NCI-H345 treated with DMSO at 0.1 percent for 48 hours (cell line): ENCODE measurements at regions not wholly inside any gene's neighbourhood (a gene's known extent, or its start where the extent isn't known, plus 50 kb on each side); places are given as distances from the start of the nearest gene placed in this dataset.

Source experiments
- DNase-seq: peaks from one replicate; lab custom pipeline; 2025; ENCODE audit not compliant: unreplicated experiment; lab: John Stamatoyannopoulos, UW

DNA sequence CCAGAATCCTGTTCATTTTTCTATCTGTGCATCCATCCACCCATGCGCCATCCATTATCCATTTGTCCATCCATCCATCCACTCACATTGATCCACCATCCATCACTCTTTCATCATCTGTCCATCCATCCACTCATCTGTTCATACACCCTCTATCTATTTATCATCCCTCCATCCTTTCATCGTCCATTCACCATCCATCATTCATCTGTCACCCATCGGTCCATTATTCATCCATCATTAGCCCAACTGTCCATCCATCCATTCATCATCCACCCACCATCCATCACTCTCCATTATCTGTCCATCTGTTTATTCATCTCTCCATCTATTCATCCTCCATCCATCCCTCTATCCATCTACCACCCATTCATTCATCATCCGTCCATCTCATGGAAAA, 125.7 kb upstream of the TMPRSS2 start:
- no peak for DNase-seq

DNA sequence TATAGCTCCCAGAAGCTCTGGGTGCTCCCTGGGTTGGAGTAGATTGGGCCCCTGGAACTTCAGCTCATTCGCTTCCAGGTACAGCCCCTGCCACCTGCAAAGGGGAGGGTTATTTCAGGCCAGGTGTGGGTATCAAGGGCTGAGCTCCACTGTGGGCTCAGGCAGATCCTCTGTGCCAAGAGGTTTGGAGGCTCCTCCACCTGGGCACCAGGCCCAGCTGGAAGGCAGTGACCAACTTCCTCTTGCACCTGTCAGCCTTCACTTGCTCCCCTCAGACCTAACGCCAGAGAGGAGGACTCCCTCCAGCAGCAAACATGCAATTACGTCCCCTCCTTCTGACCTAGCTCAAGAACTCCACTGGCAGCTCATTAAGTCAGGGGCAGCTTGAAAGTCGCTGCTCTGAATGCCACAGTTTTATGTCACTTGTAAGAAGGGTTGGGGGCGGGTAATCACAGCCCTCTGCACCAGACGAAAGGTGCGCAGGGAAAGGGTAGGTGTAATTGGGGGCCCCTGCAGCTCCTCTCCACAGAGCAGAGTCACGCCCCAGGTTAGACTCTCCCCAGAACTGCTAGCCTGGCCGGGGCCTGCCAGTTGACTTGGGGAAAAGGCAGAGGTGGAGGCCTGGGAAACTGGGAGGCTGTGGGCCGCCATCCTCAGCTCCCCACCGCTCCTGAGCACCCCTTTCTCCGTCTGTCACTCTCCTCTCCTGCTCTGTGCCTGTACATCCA, 125.0 kb upstream of the TMPRSS2 start:
- DNase-seq, result no peak

DNA sequence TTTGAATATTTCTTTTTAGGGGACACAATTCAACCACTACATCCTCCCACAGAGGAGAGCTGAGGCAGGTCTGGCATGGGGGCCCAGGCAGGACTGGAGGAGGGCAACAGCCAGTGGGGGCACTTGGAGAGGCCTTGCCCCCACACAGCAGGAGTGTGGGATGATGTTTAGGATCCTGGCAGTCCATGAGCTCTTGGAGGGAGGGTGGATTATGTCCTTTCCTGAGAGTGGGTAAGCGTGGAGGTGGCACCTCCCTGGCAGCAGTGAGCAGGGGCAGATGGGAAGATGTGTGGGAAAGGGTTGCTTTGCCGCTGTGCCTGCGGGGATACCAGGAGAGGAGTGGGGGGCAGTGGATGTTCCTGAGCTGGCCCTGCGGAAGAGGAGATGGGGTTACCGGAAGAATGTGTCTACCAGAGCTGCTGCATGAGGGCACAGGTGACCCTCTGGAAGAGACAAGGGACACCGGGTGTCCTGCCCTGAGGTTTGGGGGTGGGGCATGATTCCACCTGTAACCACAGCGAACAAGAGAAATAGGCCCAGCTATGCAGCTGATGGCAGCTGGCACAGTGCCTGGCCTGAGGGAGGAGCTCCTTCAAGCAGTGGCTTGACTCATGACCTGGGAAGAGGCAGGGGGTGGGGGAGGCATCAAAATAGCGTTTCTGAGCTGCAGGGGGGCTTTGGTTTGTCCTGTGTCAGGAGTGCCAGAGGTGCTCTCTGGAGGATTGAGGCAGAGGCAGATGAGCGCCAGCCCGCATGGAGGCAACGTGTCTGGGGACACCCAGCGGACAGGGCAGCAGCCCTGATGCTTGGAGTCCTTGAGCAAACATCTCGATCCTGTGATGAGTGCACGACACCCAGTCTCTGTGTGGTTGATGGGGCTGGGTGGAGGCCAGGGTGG, 123.9 kb upstream of the TMPRSS2 start:
- peak; percentile 47 for DNase-seq

DNA sequence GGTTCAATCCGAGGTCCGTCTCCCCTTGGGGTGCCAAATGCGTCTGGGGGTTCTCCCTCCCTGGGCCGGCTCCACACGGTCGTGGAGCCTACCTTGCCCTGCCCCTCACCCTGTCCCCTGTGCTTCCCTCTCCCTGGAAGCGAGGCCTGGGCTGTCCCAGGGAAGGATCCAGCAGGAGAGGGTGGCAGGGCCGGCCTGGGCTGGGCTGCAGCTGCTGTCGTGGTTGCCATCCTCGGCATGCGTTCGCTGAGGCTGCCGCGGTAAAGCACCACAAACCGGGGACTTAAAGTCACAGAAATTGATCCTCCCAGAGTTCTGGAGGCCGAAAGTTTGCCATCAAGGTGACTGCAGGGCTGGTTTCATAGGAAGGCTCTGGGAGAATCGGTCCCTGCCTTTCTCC, 123.0 kb upstream of the TMPRSS2 start:
- no peak for DNase-seq

DNA sequence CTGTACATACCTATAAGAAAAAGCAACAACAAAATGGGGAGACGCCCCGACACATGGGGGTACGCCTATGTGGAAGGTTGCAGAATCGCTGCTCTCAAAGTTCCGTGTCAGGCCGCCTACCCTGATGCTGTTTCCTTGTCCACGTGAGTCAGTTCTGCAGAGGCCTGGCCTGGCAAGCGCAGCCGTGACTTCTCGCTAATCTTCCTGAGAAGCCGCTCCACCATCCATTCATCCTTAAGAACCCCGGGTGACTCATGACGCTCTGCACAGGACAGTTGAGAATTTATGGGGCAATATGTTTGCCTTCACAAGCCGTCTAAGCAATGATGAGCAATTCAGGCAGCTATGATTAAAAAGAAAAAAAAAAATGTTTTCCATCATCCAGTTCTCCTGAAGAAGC, 122.3 kb upstream of the TMPRSS2 start:
- no peak for DNase-seq

DNA sequence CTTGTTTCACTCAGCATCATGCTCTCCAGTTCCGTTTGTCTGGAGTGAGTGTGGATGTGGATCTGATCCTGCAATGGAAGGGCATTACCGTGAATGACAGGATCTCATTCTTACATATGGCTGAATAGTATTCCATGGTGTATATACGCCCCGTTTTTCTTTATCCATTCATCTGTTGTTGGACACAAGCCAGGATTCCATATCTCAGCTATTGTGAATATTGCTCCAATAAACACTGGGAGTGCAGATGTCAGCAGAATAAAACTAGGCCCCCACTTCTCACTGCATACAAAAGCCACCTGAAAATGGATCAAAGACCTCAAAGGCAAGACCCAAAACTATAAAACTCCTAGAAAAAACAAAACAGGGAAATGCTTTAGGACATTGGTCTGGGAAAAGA, 120.3 kb upstream of the TMPRSS2 start:
- DNase-seq, result no peak

DNA sequence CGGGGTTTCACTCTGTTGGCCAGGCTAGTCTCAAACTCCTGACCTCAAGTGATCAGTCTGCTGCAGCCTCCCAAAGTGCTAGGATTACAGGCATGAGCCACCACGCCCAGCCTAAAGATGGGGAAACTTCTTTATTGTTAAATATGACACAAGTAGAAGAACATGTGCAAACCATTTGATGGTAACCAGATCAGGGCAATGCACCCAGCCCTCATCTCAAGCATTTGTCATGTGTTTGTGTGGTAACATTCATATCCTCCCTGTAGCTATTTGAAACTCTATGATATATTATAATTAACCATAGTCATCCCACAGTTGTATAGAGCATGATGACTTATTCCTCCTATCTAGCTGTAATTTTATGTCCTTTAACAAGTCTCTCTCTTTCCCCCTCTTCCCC, 119.5 kb upstream of the TMPRSS2 start:
- DNase-seq, result no peak

DNA sequence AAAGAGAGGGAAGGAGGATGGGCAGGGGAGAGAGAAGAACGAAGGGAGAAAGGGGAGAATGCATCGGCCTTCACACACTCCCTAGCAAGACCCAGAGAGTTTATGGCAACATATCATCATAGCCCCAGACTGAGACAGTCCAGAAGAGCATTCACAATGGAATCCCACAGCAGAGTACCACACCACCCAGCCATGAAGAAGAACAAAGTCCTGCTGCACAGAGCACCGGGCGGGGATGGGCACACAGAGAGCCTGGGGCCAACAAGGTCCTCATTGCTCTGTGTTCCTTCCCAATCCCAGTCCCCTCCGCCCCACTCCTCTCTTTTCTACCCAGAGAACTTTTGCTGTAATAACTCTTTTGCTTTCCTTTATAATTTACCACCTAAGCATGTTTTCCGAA, 118.1 kb upstream of the TMPRSS2 start:
- no peak for DNase-seq

DNA sequence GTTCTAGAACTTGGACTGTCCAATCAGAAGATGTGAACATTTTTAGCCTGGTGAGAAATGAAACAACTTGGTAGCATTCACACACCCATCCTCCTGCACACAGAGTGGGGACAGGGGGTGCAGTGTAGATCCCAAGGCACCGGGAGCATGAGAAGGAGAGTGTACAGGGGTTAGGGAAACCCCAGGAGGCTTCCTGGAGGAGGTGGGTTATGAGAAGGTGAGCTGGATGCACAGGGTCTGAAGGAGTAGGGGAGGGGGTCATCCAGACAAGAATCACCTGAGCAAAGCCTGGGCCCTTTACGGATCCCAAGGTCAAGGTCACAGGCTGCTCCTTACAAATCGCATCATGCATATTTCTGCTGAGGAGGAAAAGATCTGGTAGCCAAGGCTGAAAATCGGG, 117.5 kb upstream of the TMPRSS2 start:
- no peak for DNase-seq

DNA sequence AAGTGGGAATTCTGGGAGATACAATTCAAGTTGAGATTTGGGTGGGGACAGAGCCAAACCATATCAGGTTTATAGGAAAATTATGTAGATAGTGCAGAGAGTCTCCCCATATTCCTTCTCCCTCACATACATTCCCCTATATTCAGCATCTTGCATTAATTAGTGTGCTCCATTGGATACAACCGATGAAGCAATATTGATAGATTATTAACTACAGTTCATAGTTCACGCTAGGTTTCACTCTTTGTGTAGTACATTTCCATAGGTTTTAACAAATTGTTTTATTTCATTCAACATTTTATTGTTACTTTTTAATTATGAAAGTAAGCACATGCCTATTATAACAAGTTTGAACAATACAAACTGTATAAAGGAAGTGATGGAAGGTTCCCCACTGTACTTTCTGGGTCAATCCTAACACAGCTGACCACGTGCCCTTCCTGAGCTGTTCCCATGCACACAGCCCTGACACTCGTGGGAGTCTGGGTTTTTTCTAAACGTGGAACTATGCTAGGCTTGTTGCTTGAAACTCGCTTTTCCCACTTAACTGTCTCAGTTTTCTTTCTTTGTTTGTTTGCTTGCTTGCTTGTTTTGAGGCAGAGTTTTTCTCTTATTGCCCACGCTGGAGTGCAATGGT, 116.8 kb upstream of the TMPRSS2 start:
- no peak for DNase-seq

DNA sequence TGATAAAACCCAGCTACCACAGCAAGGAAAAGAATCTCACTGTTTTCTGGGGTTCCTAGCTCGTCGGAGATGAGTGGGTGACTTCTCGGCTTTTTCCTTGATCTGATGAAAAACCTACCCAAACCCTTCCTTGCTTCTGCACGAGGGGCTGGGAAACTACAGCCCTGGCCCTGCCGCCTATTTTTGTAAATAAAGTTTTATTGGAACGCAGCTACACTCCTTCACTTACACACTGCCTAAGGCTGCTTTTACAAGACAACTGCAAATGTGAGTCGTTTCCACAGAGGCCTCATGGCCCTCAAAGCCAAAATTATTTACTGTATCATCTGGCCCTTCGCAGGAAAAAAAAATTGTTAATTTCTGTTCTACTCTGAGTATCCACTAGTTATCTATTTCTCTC, 116.0 kb upstream of the TMPRSS2 start:
- DNase-seq, result no peak

DNA sequence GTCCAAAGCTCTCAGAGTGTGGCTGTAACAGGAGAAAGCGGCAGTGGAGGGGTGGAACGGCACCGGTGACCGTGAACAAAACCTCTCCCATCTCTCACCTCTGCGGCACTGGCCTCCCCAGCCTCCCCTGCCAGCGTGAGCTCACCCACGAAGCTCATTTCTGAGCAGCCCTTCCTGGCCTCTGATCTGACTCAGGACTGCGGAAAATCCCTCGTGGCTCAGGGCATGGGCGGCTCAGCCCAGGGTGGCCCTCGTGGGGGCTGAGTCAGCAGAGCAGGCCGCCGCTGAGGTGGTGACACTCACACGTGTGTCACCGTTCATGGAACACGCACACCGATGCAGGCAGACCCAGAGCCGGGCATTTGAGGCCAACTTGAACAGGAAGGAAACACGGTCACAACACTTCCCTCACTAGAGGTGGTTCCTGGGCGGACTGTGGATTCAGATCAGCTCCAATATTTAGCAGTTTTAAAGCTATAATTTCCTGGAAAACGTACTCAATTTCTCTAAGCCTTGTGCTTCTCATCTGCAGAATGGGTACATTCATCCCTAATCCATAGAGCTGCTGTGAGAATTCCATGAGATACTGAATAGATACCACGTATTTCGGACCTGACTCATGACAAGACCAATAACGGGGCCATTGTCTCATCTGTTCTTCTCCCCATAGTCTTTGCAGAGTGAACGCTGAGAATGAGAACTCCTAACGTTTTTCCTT, 115.0 kb upstream of the TMPRSS2 start:
- DNase-seq, result no peak

DNA sequence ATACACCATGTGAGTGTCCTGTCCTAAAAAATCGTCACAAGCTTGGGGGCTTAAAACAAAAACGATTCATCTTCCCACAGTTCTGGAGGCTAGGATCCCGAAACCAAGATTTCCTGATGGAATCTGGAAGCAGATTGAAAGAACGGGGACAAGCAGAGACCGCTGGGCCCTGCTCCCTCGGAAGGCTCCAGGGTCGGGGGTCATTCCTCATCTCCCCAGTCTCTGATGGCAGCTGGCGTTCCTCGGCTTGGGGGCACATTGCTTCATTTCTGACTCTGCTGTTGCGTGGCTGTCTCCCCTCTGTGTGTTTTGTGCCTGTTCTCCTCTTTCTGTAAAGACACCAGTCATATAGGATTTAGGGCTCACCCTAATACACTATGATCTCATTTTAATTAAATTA, 114.2 kb upstream of the TMPRSS2 start:
- no peak for DNase-seq

DNA sequence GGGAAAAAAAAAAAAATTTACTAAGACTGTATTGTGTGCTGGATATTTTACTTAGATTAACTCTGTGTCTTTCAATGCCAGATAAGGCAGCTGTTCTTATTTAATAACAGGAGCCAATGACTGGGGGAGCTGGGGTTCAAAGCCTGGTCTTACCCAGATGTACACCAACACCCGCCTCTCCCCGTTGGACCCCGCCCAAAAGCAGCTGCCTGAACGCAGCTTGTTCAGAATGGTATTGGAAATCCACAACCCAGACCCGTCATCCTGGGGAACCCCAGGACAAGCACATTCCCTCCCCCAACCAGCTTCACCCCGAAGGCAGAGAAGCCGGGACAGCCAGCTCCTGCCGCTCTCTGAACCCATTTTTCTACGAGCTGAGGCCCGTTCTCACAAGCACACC, 113.6 kb upstream of the TMPRSS2 start:
- no peak for DNase-seq

DNA sequence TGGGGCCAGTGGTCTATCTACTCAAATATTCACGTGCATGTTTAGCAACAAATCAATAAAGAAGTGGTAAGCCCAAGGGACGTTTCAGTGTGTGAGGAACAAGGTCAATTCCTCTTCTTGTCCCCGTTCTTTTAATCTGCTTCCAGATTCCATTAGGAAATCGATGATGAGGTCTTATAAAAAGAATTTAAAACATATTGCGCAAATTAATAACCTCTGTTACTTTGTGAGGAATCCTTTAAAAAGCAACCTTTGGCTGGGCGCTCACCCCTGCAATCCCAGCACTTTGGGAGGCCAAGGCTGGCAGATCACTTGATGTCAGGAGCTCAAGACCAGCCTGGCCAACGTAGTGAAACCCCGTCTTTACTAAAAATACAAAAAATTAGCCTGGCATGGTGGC, 113.0 kb upstream of the TMPRSS2 start:
- DNase-seq, result no peak

DNA sequence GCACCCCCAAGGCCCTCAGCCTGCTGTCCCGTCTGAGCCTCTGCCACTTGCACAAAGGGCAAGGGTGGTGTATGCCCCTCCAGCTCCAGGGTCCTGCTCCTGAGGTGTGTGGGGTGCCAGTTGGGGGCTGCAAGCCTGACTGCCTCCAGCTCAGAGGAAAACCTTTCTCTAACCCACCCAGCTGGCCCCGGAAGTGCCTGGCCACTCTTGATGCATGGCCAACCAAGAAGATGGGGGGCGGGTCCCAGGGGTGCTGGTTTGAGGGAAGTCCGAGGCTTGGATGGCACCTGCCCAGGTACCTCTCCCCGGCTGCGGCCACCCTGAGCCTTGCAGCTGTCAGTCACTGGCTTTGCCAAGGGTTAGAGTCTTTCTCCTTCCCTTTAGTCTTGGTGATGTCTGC, 112.6 kb upstream of the TMPRSS2 start:
- no peak for DNase-seq

DNA sequence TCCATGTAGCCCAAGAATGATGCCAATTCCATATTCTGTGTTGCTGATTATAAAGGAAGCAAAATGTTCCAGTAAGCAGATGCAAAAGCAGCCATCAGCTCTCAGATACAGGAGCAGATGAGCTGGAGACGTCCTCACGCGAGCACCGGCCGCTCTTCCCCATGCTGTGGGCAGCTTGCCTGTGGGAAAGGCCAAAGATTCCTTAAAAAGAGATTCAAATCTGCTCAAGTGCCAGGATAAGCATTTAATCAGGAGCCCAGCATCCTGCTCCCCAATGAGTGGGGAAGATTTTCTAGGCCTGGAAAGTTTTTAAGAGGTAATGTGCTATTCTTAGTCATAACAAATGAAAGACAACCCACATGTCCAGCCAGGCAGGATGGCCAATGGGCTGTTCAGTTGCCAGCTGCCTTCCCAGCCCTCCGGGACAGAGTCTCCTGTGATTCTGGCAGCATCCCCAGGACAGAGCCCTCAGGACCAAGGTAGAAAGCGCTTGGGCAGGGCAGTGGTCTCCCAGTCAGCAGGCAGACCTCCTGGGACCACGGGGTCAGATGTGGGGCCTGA, 108.2 kb upstream of the TMPRSS2 start:
- DNase-seq, result no peak

DNA sequence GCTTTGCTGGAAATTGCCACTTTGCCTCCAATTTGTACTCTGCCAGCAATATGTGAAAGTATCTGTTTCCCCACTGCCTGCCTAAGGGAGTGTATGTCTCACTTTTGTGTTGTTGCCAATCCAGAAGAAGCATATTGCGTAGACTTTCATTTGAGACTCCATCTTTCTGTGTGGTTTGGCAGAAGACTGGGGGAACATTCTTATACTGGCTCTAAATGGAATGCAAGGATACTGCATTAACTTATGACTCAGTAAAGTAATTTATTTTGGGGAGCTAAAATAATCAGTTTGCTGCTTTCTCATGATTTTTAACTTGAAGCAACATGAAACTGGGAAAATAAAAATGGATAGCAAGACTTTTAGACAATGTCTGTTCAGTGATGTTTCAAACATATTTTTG, 107.7 kb upstream of the TMPRSS2 start:
- no peak for DNase-seq

DNA sequence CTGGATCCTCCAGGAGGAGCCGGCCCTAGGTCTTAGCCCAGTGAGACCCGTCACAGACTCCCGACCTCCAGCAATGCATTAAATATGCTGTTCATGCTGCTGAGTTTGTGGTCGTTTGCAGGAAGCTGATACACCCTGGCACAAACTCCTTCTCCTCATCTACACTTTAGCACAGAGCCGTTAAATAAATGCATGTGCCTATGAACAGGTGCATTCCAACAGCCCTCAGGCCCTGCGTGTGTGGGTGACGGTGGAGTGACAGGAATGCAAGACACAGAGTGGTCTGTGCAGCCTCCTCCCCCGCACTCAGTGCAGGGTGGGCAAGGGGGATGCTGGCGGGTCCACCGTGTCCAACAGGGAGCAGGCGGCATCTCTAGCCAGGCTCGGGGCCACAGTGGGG, 106.6 kb upstream of the TMPRSS2 start:
- DNase-seq, result no peak

DNA sequence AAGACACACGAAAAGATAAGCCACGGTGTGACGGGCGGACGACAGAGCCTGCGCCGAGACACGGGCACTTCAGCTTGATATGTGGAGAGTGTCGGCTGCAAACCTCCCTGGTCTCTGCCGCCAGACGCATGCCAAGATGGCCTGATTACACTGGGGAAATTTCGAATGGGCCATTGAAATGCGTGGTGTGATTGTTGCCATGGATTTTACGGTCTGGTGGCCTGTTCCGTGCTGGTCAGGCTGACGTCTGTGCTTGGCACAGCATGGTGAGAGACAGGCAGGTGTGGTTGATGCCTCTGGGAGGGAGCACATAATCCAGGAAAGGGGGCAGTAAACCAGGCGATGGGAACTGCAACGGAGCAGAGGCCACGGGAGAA, 105.6 kb upstream of the TMPRSS2 start:
- DNase-seq, result no peak
